ENCODE measurements at regions not wholly inside any gene's neighbourhood (a gene's known extent, or its start where the extent isn't known, plus 50 kb on each side); places are given as distances from the start of the nearest gene placed in this dataset.

DNA sequence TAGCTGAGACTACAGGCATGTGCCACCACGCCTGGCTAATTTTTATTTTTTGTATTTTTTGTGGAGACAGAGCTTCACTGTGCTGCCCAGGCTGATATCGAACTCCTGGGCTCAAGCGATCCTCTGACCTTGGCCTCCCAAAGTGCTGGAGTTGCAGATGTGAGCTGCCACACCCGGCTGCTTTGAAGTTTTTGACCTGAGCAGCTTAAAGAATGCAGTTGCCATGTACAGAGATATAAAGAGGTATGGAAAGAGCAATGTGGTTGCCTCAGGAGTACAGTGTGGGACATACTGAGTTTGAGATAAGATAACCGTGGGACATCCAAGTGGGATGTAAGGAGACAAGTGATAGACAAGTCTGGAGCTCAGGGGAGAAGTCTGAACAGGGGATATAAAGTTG lies 82.7 kb upstream of the LSM14A start:
- TF ChIP-seq, protein P1, sequence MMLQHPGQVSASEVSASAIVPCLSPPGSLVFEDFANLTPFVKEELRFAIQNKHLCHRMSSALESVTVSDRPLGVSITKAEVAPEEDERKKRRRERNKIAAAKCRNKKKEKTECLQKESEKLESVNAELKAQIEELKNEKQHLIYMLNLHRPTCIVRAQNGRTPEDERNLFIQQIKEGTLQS (IDR thresholded peaks at IDR 0.05; ENCODE audit: borderline replicate concordance, extremely low read depth, low read depth, low read length), result no peak
- no peak for TF ChIP-seq NRF1 (conservative IDR thresholded peaks at IDR 0.05; ENCODE audit: low read depth, low read length)
- TF ChIP-seq, protein P2, sequence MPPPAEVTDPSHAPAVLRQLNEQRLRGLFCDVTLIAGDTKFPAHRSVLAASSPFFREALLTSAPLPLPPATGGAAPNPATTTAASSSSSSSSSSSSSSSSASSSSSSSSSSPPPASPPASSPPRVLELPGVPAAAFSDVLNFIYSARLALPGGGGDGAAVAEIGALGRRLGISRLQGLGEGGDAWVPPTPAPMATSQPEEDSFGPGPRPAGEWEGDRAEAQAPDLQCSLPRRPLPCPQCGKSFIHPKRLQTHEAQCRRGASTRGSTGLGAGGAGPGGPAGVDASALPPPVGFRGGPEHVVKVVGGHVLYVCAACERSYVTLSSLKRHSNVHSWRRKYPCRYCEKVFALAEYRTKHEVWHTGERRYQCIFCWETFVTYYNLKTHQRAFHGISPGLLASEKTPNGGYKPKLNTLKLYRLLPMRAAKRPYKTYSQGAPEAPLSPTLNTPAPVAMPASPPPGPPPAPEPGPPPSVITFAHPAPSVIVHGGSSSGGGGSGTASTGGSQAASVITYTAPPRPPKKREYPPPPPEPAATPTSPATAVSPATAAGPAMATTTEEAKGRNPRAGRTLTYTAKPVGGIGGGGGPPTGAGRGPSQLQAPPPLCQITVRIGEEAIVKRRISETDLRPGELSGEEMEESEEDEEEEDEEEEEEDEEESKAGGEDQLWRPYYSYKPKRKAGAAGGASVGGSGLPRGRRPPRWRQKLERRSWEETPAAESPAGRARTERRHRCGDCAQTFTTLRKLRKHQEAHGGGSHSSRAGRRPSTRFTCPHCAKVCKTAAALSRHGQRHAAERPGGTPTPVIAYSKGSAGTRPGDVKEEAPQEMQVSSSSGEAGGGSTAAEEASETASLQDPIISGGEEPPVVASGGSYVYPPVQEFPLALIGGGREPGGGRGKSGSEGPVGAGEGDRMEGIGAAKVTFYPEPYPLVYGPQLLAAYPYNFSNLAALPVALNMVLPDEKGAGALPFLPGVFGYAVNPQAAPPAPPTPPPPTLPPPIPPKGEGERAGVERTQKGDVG (CRISPR knock-in tag; IDR thresholded peaks at IDR 0.05), result no peak
- no peak for TF ChIP-seq FOS (IDR thresholded peaks at IDR 0.05; ENCODE audit: borderline replicate concordance, extremely low read depth, insufficient read length)
- no peak for TF ChIP-seq CBX5 (IDR thresholded peaks at IDR 0.05; ENCODE audit: low read depth)
- TF ChIP-seq CHD2 (IDR thresholded peaks at IDR 0.05; ENCODE audit: borderline replicate concordance, low read depth, low read length), result no peak
- TF ChIP-seq, protein P3, sequence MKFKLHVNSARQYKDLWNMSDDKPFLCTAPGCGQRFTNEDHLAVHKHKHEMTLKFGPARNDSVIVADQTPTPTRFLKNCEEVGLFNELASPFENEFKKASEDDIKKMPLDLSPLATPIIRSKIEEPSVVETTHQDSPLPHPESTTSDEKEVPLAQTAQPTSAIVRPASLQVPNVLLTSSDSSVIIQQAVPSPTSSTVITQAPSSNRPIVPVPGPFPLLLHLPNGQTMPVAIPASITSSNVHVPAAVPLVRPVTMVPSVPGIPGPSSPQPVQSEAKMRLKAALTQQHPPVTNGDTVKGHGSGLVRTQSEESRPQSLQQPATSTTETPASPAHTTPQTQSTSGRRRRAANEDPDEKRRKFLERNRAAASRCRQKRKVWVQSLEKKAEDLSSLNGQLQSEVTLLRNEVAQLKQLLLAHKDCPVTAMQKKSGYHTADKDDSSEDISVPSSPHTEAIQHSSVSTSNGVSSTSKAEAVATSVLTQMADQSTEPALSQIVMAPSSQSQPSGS (IDR thresholded peaks at IDR 0.05; ENCODE audit: low read length), result no peak
- no peak for TF ChIP-seq JUND (IDR thresholded peaks at IDR 0.05; ENCODE audit: low read depth, low read length)
- TF ChIP-seq HDAC6 (IDR thresholded peaks at IDR 0.05; ENCODE audit: unreplicated experiment), result no peak
- TF ChIP-seq POLR2A (IDR thresholded peaks at IDR 0.05; ENCODE audit: low read depth, low read length), result no peak

All from GM12878 (cell line).